ENCODE measurements at regions not wholly inside any gene's neighbourhood (a gene's known extent, or its start where the extent isn't known, plus 50 kb on each side); places are given as distances from the start of the nearest gene placed in this dataset.

DNA sequence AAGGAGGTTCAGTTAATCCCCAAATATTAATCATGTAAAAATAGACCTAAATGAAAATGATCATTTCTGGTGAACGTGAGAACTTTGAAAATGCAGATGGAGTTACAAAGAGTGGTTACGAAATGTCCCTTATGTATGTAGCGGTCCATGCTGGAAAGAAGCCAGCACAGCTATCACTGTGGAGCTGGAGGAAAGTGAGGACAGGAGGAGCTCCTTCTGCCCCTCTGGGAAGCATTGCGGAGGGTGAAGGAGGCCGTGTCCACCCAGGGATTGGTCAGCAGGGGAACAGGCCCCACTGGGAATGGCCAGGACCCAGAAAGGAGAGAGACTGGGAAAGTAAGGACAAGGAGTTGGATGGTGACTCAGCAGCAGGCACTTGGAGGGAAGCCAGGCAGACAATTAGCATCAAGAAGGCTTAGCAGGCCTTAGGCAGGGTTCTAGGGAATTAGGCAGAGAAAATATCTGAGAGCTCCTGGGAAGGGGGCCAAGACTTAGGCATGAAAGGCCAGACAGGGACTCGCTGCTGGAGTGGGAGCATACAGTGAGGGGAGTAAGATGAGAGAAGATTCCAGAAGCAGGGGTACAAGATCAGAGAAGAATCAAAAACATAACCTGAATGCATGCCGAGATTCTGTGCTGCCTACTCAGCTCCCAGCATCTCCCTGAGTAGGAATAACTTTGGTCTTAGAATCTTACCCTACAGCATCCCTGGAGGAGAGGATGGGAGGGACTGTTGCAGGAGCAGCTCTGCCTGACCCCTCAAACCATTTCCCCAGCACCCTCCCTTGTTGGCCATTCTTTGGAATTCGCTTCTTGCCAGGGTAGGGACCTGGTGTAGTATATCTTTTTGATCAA, 171.0 kb upstream of the UMPS start:
- DNase-seq (ENCODE audit: low spot score), result no peak
- Histone ChIP-seq H3K36me3 (ENCODE audit: control insufficient read depth in 4 of 4, insufficient read depth in 3 of 4, low read depth in 1 of 4, low read length in 3 of 4) (no peaks in the 10 kb centered on the region), H3K27ac (ENCODE audit: low read depth in 1 of 2, low read length in 2 of 2) (no peak overlapping the region), H3K4me1 (ENCODE audit: control insufficient read depth in 4 of 4, insufficient read depth in 4 of 4, low read length in 3 of 4) (peaks cover 0 to 9% (median 0%) of the 10 kb centered on the region in 4 donors), H3K9me3 (ENCODE audit: control insufficient read depth in 4 of 4, low read length in 3 of 4) (no peaks in the 10 kb centered on the region), H3K27me3 (ENCODE audit: control insufficient read depth in 4 of 4, insufficient read depth in 4 of 4, low read length in 3 of 4) (no peaks in the 10 kb centered on the region), H3K9ac (ENCODE audit: low read depth in 1 of 2, low read length in 2 of 2) (no peak overlapping the region), H3K4me3 (ENCODE audit: low read depth in 1 of 3, low read length in 3 of 3) (no peak overlapping the region)
- WGBS, result 71% methylated on average over 8 of the region's 8 CpGs
- no peak for TF ChIP-seq HNF4G (IDR thresholded peaks at IDR 0.05)
- TF ChIP-seq HNF4A (conservative IDR thresholded peaks at IDR 0.05), result no peak
- TF ChIP-seq, protein P1, sequence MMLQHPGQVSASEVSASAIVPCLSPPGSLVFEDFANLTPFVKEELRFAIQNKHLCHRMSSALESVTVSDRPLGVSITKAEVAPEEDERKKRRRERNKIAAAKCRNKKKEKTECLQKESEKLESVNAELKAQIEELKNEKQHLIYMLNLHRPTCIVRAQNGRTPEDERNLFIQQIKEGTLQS (IDR thresholded peaks at IDR 0.05), result no peak
- no peak for TF ChIP-seq RXRA (IDR thresholded peaks at IDR 0.05)
- TF ChIP-seq, protein P2, sequence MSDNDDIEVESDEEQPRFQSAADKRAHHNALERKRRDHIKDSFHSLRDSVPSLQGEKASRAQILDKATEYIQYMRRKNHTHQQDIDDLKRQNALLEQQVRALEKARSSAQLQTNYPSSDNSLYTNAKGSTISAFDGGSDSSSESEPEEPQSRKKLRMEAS (IDR thresholded peaks at IDR 0.05), result no peak
- TF ChIP-seq, protein P3, sequence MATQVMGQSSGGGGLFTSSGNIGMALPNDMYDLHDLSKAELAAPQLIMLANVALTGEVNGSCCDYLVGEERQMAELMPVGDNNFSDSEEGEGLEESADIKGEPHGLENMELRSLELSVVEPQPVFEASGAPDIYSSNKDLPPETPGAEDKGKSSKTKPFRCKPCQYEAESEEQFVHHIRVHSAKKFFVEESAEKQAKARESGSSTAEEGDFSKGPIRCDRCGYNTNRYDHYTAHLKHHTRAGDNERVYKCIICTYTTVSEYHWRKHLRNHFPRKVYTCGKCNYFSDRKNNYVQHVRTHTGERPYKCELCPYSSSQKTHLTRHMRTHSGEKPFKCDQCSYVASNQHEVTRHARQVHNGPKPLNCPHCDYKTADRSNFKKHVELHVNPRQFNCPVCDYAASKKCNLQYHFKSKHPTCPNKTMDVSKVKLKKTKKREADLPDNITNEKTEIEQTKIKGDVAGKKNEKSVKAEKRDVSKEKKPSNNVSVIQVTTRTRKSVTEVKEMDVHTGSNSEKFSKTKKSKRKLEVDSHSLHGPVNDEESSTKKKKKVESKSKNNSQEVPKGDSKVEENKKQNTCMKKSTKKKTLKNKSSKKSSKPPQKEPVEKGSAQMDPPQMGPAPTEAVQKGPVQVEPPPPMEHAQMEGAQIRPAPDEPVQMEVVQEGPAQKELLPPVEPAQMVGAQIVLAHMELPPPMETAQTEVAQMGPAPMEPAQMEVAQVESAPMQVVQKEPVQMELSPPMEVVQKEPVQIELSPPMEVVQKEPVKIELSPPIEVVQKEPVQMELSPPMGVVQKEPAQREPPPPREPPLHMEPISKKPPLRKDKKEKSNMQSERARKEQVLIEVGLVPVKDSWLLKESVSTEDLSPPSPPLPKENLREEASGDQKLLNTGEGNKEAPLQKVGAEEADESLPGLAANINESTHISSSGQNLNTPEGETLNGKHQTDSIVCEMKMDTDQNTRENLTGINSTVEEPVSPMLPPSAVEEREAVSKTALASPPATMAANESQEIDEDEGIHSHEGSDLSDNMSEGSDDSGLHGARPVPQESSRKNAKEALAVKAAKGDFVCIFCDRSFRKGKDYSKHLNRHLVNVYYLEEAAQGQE (IDR thresholded peaks at IDR 0.05), result no peak
- no peak for TF ChIP-seq RAD21 (IDR thresholded peaks at IDR 0.05)
- TF ChIP-seq, protein P4, sequence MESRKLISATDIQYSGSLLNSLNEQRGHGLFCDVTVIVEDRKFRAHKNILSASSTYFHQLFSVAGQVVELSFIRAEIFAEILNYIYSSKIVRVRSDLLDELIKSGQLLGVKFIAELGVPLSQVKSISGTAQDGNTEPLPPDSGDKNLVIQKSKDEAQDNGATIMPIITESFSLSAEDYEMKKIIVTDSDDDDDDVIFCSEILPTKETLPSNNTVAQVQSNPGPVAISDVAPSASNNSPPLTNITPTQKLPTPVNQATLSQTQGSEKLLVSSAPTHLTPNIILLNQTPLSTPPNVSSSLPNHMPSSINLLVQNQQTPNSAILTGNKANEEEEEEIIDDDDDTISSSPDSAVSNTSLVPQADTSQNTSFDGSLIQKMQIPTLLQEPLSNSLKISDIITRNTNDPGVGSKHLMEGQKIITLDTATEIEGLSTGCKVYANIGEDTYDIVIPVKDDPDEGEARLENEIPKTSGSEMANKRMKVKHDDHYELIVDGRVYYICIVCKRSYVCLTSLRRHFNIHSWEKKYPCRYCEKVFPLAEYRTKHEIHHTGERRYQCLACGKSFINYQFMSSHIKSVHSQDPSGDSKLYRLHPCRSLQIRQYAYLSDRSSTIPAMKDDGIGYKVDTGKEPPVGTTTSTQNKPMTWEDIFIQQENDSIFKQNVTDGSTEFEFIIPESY (IDR thresholded peaks at IDR 0.05), result no peak
- TF ChIP-seq FOXA1 (IDR thresholded peaks at IDR 0.05), result no peak
- no peak for TF ChIP-seq FOXA2 (IDR thresholded peaks at IDR 0.05)

DNA sequence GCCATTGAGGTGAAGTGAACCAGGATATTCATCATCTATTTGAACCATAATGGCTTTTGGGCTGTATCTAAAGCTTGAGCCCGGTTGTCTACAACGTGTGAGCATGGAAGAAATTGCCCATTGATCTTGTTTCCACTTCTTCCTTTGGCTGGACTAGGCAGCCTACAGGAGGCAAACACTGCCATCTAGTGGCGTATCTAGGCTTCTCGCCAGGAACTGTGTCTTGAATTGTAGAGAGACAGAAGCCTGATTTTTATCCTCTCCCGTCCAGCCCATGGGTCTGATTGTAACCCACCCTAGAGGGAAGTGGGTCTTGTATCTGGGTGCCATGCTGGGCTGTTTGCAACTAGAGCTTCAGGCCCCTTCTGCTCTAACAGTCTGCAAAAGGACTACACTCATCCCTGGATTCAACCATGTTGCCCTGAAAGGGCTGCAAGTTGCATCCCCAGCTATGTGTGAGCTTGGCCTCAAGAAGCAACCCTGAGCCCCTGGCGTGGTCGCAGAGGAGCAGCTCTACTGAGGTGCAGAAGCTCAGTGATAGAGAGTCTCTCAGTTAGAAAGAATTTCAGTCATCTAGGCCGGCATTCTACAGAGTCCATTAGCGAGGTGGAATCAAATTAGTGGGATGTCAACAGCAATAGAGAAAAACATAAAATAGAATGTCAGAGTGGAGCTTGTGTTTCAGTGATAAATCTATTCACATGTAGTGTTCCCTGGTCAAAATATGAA, 170.2 kb upstream of the UMPS start:
- Histone ChIP-seq H3K9me3 (ENCODE audit: control insufficient read depth in 4 of 4, low read length in 3 of 4) (no peaks in the 10 kb centered on the region), H3K36me3 (ENCODE audit: control insufficient read depth in 4 of 4, insufficient read depth in 3 of 4, low read depth in 1 of 4, low read length in 3 of 4) (no peaks in the 10 kb centered on the region), H3K4me1 (ENCODE audit: control insufficient read depth in 4 of 4, insufficient read depth in 4 of 4, low read length in 3 of 4) (peaks cover 0 to 9% (median under 1%) of the 10 kb centered on the region in 4 donors), H3K9ac (ENCODE audit: low read depth in 1 of 2, low read length in 2 of 2) (no peak overlapping the region), H3K27me3 (ENCODE audit: control insufficient read depth in 4 of 4, insufficient read depth in 4 of 4, low read length in 3 of 4) (no peaks in the 10 kb centered on the region), H3K4me3 (ENCODE audit: low read depth in 1 of 3, low read length in 3 of 3) (no peak overlapping the region), H3K27ac (ENCODE audit: low read depth in 1 of 2, low read length in 2 of 2) (no peak overlapping the region)
- DNase-seq (ENCODE audit: low spot score), result peak; percentile 63
- TF ChIP-seq HNF4G (IDR thresholded peaks at IDR 0.05), result no peak
- peak; percentile 21 for TF ChIP-seq FOXA1 (IDR thresholded peaks at IDR 0.05)
- TF ChIP-seq, protein P5, sequence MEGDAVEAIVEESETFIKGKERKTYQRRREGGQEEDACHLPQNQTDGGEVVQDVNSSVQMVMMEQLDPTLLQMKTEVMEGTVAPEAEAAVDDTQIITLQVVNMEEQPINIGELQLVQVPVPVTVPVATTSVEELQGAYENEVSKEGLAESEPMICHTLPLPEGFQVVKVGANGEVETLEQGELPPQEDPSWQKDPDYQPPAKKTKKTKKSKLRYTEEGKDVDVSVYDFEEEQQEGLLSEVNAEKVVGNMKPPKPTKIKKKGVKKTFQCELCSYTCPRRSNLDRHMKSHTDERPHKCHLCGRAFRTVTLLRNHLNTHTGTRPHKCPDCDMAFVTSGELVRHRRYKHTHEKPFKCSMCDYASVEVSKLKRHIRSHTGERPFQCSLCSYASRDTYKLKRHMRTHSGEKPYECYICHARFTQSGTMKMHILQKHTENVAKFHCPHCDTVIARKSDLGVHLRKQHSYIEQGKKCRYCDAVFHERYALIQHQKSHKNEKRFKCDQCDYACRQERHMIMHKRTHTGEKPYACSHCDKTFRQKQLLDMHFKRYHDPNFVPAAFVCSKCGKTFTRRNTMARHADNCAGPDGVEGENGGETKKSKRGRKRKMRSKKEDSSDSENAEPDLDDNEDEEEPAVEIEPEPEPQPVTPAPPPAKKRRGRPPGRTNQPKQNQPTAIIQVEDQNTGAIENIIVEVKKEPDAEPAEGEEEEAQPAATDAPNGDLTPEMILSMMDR (IDR thresholded peaks at IDR 0.05; ENCODE audit: low read depth, low read length, missing input control), result peak; percentile 90
- no peak for TF ChIP-seq NR2F2 (IDR thresholded peaks at IDR 0.05)
- TF ChIP-seq, protein P1 (IDR thresholded peaks at IDR 0.05), result no peak
- TF ChIP-seq RAD21 (IDR thresholded peaks at IDR 0.05), result peak; percentile 96
- TF ChIP-seq FOXA2 (IDR thresholded peaks at IDR 0.05), result peak; percentile 26
- TF ChIP-seq, protein P2 (IDR thresholded peaks at IDR 0.05), result no peak
- TF ChIP-seq SP1 (IDR thresholded peaks at IDR 0.05), result no peak
- no peak for TF ChIP-seq JUND (IDR thresholded peaks at IDR 0.05)
- 25% methylated on average over 9 of the region's 9 CpGs for WGBS

All from liver (tissue), 8 donors.